ENCODE measurements at regions not wholly inside any gene's neighbourhood (a gene's known extent, or its start where the extent isn't known, plus 50 kb on each side); places are given as distances from the start of the nearest gene placed in this dataset.

DNA sequence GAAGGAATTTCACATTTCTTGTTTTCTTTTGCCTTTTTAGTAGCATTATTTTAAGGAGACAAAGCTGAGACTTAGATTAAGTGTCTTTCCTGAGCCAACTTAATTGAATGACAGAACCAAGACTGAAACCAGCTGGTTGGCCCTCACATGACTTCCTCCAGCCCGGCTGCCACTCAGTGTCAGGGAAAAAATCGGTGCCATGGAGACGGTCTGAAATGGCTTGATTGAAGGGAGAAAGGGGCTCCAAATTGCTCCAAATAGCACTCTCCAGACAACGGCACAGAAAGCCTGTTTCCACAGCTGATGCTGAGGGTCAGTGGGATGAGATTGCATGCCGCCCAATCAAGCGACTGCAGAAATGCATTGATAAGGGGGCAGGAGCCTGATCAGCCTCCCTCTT lies 475.2 kb upstream of the IL12A start:
- TF ChIP-seq POLR2A (IDR thresholded peaks at IDR 0.05) (no peak), POLR2AphosphoS5 (IDR thresholded peaks at IDR 0.05) (no peak)
- TF ChIP-seq, protein P1, sequence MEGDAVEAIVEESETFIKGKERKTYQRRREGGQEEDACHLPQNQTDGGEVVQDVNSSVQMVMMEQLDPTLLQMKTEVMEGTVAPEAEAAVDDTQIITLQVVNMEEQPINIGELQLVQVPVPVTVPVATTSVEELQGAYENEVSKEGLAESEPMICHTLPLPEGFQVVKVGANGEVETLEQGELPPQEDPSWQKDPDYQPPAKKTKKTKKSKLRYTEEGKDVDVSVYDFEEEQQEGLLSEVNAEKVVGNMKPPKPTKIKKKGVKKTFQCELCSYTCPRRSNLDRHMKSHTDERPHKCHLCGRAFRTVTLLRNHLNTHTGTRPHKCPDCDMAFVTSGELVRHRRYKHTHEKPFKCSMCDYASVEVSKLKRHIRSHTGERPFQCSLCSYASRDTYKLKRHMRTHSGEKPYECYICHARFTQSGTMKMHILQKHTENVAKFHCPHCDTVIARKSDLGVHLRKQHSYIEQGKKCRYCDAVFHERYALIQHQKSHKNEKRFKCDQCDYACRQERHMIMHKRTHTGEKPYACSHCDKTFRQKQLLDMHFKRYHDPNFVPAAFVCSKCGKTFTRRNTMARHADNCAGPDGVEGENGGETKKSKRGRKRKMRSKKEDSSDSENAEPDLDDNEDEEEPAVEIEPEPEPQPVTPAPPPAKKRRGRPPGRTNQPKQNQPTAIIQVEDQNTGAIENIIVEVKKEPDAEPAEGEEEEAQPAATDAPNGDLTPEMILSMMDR (IDR thresholded peaks at IDR 0.05), result no peak

All from gastroesophageal sphincter (tissue), 3 donors.